Occipital lobe (tissue), 1 donor: ENCODE measurements at regions not wholly inside any gene's neighbourhood (a gene's known extent, or its start where the extent isn't known, plus 50 kb on each side); places are given as distances from the start of the nearest gene placed in this dataset.
"Not testable (repeated sequence)": the region's sequence is repeated elsewhere in the genome, so short reads cannot be mapped to it uniquely, and the experiment has no call there.

ENCODE experiments used
- DNase-seq: peaks from one replicate; lab custom pipeline; 2025; lab: John Stamatoyannopoulos, UW

DNA sequence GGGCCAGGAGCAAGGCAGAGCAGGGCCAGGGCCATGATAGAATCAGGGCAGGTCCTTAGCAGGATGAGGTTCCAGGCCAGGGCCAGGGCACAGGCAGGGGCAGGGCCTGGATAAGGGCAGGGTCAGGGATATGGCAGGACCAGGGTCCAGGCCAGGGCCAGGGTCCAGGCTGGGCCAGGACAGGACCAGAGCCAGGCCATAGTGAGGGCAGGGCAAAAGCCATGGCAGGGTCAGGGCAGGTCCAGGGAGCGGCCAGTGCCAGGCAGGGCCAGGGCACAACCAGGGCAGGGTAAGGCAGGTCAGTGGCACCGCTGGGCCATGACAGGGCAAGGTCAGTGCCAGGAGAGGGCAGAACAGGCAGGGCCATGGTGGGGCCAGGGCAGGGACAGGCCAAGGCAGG lies 152.2 kb downstream of the LIPI start:
- DNase-seq: no peak

GRCh38 chr21:14057841-14058481 lies 152.8 kb downstream of the LIPI start:
- not testable (repeated sequence) for DNase-seq

DNA sequence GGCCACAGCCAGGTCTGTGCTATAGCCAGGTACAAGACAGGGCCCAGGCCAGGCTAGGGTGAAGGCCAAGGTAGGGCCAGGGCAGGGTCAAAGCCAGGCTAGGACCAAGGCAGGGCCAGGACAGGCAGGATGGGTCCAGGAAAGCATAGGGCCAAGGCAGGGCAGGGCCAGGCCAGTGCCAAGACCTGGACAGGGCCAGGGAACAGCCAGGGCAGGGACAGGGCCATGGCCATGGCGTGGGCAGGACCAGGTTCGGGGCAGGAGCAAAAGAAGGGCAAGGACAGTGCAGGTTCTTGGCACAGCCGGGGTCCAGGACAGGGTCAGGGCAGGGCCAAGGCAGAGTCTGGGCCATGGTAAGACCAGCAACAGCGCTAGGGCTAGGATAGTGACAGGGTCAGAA lies 153.4 kb downstream of the LIPI start:
- no peak for DNase-seq

GRCh38 chr21:14056771-14057191 lies 154.0 kb downstream of the LIPI start:
- no peak for DNase-seq

DNA sequence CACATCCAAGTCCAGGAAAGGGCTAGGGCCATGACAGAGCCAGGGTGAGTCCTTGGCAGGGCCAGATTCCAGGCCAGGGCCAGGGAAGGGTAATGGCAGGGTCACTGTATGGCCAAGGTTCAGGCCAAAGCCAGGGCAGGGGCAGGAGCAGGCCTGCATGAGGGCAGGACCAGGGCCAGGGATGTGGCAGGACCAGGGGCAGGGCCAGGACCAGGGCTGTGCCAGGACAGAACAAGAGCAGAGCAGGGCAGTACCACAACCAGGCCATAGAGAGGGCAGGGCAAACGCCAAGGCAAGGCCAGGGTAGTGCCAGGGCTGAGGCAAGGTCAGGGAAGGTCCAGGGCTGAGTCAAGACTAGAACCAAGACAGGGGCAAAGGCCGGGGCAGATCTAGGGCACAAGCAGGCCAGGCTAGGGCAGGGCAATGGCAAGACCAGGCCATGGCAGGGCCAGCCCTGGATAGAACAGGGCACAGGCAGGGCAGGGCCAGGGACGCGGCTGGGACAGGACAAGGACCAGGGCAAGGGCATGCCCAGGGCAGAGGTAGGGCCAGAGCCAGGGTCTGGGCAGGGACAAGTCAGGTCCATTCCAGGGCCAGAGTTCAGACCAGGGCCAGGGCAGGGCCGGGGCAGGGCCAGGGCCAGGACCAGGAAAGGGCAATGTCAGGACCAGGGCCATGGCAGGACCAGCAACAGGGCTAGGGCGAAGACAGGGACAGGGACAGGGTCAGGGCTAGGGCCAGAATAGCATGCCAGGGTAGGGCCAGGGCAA lies 154.8 kb downstream of the LIPI start:
- not testable (repeated sequence) for DNase-seq

DNA sequence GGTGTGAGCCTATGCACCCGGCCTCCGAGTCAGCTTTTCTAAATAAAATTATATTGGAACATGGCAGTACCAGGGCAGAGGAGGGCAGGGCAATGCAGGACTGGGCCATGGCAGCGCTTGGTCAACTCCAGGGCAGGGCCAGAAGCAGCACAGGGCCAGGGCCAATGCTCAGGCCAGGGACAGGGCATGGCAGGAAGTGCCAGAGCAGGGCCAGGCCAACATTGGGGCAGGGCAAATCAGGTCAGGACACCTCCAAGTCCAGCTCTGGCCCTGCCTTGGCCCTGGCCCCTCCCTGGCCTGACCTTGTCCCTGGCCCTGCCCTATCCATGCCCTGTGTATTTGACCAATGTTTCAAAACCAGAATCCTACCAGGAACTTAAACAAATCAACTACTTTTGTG lies 156.1 kb downstream of the LIPI start:
- DNase-seq: no peak

GRCh38 chr21:14050121-14050520 lies 160.6 kb downstream of the LIPI start:
- no peak for DNase-seq

GRCh38 chr21:14046401-14046800 lies 164.4 kb downstream of the LIPI start:
- no peak for DNase-seq

DNA sequence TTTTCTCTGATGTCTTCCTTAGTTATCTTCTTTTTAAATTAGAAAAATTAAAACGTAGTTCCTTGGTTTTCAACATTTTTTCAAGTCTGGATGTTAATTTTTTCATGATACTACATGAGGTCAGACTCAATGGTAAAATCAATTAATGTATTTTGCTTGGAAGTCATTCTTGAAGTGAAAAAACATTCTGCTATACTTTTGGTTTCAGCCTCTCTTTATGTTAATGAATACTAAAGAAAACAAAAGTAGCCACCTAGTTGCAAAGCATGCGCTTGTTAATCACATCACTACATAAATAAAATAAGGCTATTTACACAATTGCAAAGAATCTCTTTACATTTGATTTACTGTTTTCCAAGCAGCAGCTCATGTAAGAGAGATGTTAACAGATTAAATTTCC lies 170.4 kb downstream of the LIPI start:
- no peak for DNase-seq

- DNase-seq: not testable (repeated sequence)
Observed at GRCh38 chr21:14028619-14029018, 182.1 kb downstream of the LIPI start.

- peak; percentile 88 for DNase-seq
Observed at GRCh38 chr21:14027235-14027869, 183.4 kb downstream of the LIPI start.

DNA sequence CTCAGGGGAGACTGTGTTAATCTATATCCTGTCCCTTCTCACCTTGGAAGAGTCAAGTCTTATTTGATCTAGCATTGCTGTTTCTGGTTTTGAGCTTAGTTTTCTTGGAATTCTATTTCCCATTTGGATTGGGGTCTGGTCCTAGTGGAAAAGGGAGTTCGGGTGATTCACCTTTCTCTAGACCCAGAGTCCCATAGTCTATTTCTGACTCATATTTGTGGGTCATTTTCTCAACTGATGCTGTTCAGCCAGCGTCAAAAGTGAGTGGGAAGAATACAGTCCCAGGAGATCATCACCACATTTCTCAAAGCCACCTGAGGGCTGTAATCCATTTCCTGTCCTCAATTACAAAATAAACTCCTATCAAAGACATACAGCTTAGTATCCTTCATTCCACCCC lies 190.6 kb downstream of the LIPI start:
- DNase-seq: not testable (repeated sequence)

GRCh38 chr21:14015841-14016240 lies 194.9 kb downstream of the LIPI start:
- DNase-seq: not testable (repeated sequence)

DNA sequence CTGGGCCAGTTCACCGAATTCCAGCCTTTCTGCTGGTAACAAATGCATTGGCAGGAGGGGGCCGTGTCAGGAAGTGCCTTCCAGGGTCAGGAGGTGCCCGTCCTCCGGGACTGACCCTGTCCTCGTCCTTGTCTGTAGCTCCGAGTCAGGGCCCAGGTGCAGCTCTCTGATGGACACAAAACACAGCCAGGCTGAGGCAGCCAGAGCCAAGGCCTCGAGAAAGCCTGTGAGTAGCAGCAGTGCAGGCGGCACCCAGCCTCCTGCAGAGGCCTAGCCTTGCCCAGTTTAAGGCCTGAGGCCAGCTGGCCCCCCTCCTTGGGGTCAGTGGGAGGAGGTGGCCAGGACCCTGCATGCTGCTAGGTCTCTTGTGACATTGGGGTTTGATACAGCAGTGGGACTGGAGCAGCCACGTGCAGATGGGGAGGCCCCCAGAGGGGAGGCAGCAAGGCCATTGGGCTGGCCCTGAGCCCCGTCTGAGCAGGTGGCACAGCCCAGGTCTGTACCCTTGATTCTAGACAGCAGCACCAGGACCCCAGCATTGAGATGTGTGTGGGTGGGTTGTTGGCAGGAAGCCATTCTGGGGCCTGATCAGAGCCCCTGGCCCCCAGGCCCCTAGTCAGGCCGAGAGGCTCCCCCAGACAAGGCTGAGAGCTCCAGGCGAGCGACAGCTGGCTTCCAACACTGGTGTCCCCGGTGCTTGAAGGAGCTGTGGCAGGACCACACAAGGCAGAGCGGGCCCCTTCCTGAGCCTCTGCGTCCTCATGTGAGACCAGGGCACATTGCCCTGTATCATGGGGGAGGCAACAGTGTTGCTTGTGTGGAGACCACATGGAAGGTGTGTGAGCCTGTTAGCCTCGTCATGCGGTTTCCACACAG lies 196.9 kb downstream of the LIPI start:
- not testable (repeated sequence) for DNase-seq

DNA sequence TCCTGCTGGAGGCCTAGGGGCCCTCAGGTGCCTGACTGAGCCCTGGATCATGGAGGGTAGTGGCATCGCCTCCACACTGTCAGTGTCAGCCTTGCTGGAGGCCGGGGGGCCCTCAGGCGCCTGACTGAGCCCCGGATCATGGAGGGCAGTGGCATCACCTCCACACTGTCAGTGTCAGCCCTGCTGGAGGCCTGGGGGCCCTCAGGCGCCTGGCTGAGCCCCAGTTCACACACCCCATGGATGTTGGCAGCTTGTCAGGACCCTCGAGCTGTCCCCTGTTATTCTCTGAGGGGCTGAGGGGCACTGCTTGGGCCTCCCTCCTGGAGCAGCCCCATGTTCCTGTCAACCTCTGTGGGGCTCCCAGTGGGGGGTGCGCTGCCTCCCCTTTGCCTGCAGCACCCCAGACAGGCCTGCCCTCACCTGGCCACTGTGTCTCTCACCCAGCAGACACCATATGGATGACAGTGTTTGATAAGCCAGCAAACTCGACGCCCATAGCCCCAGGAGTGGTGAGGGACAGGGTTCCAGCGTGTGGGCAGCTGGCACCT lies 197.6 kb downstream of the LIPI start:
- DNase-seq: no peak

DNA sequence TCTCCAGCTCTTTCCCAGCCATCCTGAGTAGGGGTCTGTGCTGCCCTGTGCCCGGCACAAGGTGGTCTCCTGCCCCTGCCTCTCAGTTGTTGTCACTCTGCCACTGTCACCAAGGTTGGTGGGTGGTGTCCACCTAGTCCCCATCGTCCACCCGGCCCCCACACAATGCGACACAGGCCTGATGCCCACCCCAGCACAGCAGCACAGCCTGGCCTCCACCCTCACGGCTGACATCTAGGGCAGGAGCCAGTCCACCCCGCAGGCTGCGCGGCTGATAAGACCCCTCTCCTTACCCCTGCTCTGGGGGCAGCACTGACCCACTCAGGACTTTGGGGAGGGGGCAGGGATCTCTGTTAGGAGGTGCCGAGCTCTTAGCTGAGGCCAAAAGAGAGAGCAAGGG lies 198.3 kb downstream of the LIPI start:
- DNase-seq: no peak

GRCh38 chr21:14011751-14012150 lies 199.0 kb downstream of the LIPI start:
- DNase-seq: not testable (repeated sequence)

DNA sequence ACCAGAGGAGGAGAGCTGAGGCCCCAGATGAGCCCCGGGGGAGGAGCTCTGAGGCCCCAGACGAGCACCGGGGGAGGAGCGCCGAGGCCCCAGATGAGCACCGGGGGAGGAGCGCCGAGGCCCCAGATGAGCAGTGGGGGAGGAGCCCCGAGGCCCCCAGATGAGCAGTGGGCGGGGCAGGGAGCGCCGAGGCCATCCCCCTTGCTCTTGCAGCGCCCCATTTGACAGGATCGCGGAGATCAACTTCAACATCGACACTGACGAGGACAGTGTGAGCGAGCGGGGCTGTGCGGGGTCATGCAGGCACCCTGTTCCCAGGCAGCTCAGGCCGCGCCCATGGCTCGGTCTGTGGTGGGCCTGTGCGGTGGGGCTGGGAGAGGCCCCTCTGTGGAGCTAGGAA lies 199.6 kb downstream of the LIPI start:
- DNase-seq: not testable (repeated sequence)

- no peak for DNase-seq
Observed at GRCh38 chr21:14010729-14011128, 200.0 kb downstream of the LIPI start.

DNA sequence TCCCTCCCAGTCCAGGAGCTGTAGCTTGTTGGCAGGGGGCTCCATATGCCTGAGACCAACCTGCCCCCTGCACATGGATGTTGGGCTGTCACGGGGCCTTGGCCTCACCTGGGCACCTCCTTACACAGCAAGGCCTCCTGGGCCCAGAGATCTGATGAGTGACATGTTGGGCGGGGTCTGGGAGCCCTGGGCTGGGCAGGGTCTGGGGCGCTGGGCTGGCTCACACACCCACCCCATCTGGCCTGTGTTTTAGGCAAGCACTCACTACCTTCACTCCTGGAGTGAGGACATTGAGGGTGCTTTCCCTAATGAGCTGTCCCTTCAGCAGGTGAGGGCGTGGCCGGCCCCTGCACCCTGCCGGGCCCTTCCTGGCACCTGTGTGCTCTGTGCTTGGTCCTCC lies 200.8 kb downstream of the LIPI start:
- DNase-seq: not testable (repeated sequence)

DNA sequence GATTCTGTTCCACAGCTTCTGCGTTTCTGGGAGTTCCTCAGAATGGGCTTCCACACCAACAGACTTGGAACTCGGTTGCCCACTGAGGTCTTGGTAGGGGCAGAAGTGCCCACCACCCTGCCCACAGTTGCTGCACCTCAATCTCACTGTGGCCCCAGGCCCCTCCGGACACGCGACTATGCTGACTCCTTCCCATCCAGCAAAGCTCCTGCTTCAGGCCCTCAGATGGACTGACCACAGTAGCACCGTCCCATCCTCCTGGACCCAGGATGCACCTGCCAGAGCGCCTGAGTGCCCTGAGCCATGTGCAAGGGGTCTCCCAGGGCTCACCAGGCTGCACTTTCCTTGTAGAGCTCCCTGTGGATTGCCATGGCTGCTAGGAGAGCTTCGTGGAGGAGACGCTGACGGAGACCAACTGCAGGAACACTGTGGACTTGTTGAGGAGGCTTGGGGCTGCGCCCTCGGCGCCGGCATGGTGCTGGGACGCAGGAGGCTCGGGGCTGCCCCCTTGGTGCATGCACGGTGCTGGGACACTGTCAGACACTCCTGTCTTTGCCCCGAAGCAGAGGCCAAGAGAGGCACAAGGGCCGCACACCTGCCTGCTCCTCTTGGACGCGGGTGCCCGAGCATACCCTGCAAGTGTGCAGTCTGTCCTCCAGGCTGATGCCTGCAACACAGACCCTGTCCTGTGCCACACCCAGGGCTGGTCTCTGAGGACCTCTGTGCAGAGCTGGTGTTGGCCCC lies 201.3 kb downstream of the LIPI start:
- DNase-seq: not testable (repeated sequence)
